ENCODE measurements at regions not wholly inside any gene's neighbourhood (a gene's known extent, or its start where the extent isn't known, plus 50 kb on each side); places are given as distances from the start of the nearest gene placed in this dataset.

DNA sequence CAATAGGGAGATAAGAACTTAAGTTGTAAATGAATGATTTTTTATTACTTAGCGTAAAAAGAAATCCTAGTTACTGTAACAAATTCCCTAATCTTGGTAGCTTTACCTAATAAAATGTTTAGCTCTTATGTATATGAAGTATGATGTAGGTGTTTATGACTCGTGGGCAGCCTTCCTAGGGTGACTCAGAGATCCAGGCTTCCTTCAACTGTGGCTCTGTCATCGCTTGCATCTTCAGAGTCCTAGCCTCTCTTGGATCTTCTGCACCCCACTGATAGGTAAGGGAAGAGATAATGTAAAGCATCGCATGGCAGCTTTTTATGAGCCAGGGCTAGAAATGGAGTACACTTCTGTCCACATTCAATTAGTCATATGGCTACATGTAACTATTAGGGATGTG is 165.6 kb upstream of the GLRA2 start:
- TF ChIP-seq, protein P1, sequence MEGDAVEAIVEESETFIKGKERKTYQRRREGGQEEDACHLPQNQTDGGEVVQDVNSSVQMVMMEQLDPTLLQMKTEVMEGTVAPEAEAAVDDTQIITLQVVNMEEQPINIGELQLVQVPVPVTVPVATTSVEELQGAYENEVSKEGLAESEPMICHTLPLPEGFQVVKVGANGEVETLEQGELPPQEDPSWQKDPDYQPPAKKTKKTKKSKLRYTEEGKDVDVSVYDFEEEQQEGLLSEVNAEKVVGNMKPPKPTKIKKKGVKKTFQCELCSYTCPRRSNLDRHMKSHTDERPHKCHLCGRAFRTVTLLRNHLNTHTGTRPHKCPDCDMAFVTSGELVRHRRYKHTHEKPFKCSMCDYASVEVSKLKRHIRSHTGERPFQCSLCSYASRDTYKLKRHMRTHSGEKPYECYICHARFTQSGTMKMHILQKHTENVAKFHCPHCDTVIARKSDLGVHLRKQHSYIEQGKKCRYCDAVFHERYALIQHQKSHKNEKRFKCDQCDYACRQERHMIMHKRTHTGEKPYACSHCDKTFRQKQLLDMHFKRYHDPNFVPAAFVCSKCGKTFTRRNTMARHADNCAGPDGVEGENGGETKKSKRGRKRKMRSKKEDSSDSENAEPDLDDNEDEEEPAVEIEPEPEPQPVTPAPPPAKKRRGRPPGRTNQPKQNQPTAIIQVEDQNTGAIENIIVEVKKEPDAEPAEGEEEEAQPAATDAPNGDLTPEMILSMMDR (IDR thresholded peaks at IDR 0.05; ENCODE audit: low read depth, low read length) = no peak
- no peak for TF ChIP-seq POLR2A (IDR thresholded peaks at IDR 0.05; ENCODE audit: extremely low read depth, insufficient read length)
